HTR-8/SVneo (cell line): ENCODE measurements at regions not wholly inside any gene's neighbourhood (a gene's known extent, or its start where the extent isn't known, plus 50 kb on each side); places are given as distances from the start of the nearest gene placed in this dataset.
A peak's percentile ranks its signal among the peaks of the same experiment; 100 is the strongest.
"Not testable (repeated sequence)": the region's sequence is repeated elsewhere in the genome, so short reads cannot be mapped to it uniquely, and the experiment has no call there.

Experiments
- DNase-seq: peaks from one replicate; pipeline ENCODE4 v3.0.0; 2011; ENCODE audit warnings: low spot score, mixed read lengths; ENCODE audit not compliant: insufficient read length
- FAIRE-seq: peaks from 2 replicates; lab custom pipeline; 2011; peaks lifted over from hg19 to GRCh38; lab: Jason Lieb, UNC

- FAIRE-seq, result no peak
- DNase-seq, result no peak
Measured at GRCh38 chr15:62901909-62902546, 140.5 kb upstream of the TPM1 start.

DNA sequence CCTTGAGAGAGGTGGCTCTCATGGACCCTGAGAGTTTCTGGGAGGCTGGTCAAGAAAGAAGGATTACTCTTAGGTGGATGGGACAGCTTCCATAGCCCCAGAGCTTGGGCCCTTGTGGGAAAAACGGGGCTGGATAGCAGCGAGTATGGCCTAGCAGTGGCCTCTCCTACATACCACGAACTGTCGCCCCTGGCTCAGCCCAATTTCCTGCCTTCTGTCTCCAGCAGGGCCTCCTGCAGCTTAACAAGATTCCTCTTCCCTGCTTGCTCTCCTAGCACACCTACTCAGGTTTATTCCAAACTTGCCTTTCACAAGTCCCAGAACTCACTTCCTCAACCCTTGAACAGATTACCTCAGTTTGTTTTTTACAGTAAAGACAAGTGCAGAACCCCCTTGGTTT is 139.7 kb upstream of the TPM1 start:
- no peak for DNase-seq
- no peak for FAIRE-seq

- FAIRE-seq, result no peak
- no peak for DNase-seq
Measured at GRCh38 chr15:62903437-62903836, 139.1 kb upstream of the TPM1 start.

- no peak for DNase-seq
- no peak for FAIRE-seq
Measured at GRCh38 chr15:62904041-62904910, 138.3 kb upstream of the TPM1 start.

GRCh38 chr15:62906627-62907026 is 135.9 kb upstream of the TPM1 start:
- no peak for DNase-seq
- no peak for FAIRE-seq

- DNase-seq (no peak), FAIRE-seq (no peak)
Measured at GRCh38 chr15:62907275-62907674, 135.3 kb upstream of the TPM1 start.

- not testable (repeated sequence) for FAIRE-seq, DNase-seq
Measured at GRCh38 chr15:62908341-62908740, 134.2 kb upstream of the TPM1 start.

GRCh38 chr15:62909257-62909656 is 133.3 kb upstream of the TPM1 start:
- FAIRE-seq (no peak), DNase-seq (no peak)

DNA sequence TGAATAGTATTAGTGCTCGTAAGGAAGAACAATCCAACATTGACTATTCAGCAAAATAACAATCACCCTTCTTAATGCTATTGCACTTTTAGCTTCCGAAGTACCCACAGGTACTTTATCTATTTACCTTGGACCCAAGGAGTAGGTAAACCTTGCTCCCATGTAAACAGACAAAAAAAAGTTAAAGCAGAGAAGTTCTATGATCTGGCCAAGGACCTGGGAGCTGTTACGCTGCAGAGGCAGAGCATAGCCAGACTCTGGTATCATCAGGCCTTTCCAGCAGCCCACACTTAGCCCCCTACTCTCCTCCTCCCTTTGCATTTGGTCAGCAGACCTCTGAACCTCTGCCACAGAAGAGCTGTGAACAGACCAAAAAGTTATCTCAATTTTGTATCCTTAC is 130.3 kb upstream of the TPM1 start:
- DNase-seq (no peak), FAIRE-seq (no peak)

DNA sequence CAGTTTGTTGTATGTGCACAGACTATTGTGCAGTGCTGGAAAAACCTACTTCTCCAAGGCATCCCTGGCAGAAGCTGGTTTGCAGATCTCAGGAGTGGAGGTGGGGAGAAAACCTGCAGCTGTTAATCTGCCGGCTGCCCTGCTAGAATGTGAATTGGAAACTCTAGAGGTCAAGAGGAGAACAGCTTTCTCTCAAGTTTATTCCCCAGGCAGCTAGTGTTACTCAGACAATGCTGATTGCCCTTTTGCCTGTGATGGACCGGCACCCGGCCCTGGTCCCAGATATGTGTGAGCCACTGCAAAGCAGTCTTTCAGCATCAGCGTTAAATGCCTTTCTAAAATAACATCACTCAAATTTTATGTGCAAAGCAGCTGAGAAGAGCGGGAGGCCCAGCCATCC is 129.7 kb upstream of the TPM1 start:
- FAIRE-seq, result no peak
- no peak for DNase-seq

- FAIRE-seq (no peak), DNase-seq (no peak)
Measured at GRCh38 chr15:62913246-62913645, 129.3 kb upstream of the TPM1 start.

DNA sequence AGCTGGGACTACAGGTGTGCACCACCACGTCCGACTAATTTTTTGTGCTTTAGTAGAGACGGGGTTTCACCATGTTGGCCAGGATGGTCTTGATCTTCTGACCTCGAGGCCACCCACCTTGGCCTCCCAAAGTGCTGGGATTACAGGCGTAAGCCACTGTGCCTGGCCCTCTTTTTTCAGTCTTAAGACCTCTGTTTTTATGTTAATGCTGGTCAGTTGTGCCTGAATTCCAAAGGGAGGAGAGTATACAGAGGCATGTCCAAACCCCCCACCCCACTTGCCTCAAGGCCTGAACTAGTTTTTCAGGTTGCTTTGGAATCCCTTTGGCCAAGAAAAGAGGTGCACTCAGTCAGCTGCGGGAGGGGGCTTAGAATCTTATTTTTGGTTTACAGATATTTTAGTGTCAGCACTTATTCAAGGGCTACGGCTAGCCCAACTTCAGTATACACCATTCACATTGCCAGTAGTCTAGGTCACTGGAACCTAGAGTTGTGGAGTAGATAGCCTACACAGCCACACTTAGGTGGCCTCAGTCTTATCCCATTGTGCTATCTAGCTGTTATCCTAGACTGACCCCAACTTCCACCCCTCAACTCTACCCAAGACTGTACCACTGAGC is 128.0 kb upstream of the TPM1 start:
- FAIRE-seq (no peak), DNase-seq (no peak)

- no peak for FAIRE-seq
- no peak for DNase-seq
Measured at GRCh38 chr15:62920682-62921502, 121.7 kb upstream of the TPM1 start.

DNA sequence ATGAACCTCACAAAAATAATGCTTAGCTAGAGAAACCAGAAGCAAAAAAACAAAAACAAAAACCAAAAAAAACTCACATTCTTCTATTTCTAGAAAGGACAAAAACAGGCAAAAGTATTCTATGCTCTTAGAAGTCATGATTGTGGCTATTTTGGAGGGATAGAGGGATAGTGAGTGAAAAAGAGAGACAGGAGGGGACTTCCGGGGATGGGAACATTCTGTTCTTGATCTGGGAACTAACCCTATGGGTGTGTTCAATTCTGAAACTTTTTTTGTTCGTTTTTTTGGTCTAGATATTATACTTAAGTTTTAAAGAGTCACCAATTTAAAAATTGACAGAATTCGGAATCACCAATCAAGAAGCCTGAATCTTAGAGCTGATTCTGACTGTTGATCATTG is 120.0 kb upstream of the TPM1 start:
- FAIRE-seq (no peak), DNase-seq (no peak)

GRCh38 chr15:62925875-62926274 is 116.7 kb upstream of the TPM1 start:
- FAIRE-seq (no peak), DNase-seq (no peak)

DNA sequence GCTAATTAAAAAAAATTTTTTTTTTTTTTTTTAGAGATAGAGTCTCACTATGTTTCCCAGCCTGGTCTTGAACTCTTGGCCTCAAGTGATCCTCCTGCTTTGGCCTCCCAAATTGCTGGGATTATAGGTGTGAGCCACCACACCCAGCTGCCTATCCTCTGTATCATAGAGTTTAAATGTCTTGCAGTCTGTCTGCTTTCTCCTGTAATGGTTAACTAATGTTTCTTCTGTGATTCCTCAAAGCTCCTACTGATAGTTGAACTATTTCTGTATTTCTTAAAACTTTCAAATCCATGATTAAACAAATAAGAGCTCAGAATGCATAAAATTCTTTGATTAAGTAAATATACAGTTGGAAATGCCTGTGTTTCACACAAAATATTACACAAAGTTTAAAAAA is 115.4 kb upstream of the TPM1 start:
- DNase-seq (no peak), FAIRE-seq (no peak)

- no peak for FAIRE-seq
- no peak for DNase-seq
Measured at GRCh38 chr15:62927836-62928235, 114.7 kb upstream of the TPM1 start.

- FAIRE-seq, result peak; percentile 23
Measured at GRCh38 chr15:62928242-62928999, 114.1 kb upstream of the TPM1 start.

DNA sequence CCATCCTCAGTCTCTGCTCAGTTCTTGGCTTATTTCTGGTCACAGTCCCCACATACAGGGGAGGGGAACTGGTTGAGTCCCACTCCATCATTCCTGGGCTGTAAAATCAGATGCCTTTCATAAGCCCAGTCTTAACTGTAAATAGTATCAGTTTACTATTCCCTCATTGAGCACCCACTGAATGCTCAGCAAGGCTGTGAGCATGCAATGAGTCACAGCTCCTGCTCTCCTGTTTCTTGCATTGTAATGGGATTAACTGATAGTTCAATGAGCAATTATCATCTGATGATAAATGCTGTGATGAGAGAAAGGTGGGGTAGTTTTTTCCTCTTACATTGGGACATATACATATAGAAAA is 113.6 kb upstream of the TPM1 start:
- DNase-seq, result peak; percentile 37
- FAIRE-seq, result peak; percentile 67

More at GRCh38 chr15:62928242-62928999, 114.1 kb upstream of the TPM1 start:
- peak; percentile 50 for DNase-seq

GRCh38 chr15:62931650-62932049 is 110.9 kb upstream of the TPM1 start:
- no peak for FAIRE-seq
- DNase-seq, result no peak
